SU-DHL-6 (cell line): ENCODE measurements at regions not wholly inside any gene's neighbourhood (a gene's known extent, or its start where the extent isn't known, plus 50 kb on each side); places are given as distances from the start of the nearest gene placed in this dataset.

Experiments used
- H2AFZ ChIP-seq: fragments of 200-600 bp; sonication (generic); 2 replicates; pipeline ENCODE4 v1.6.1; 2014; ENCODE audit warnings: low read depth, mild to moderate bottlenecking, moderate library complexity, mixed read lengths, antibody characterized with exemption, low read length; ENCODE audit not compliant: severe bottlenecking
- H3F3A ChIP-seq: fragments of 200-600 bp; shearing (Covaris generic); 2 replicates; pipeline ENCODE4 v1.6.0; 2016; ENCODE audit warnings: antibody characterized with exemption, mild to moderate bottlenecking; ENCODE audit not compliant: insufficient read depth
- H3K27ac ChIP-seq: fragments of 200-600 bp; sonication (generic); 2 replicates; pipeline ENCODE4 v1.5.1; 2016; ENCODE audit warnings: low read depth, mild to moderate bottlenecking, low read length, moderate library complexity, mixed read lengths
- H3K27me3 ChIP-seq: fragments of 200-600 bp; sonication (generic), shearing (Covaris generic); 2 replicates; pipeline ENCODE4 v1.6.0; 2014; ENCODE audit warnings: mild to moderate bottlenecking, low read length
- H3K36me3 ChIP-seq: fragments of 200-600 bp; sonication (generic); 2 replicates; pipeline ENCODE4 v1.6.1; 2014; ENCODE audit warnings: mild to moderate bottlenecking, low read length, mixed read lengths
- H3K4me2 ChIP-seq: fragments of 300-600, 200-600 bp; shearing (Covaris generic), sonication (generic); 2 replicates; pipeline ENCODE4 v1.6.0; 2014; ENCODE audit warnings: low read length, low read depth, mild to moderate bottlenecking; ENCODE audit not compliant: poor library complexity, severe bottlenecking
- H3K4me3 ChIP-seq: fragments of 200-600 bp; sonication (generic); 2 replicates; pipeline ENCODE4 v1.5.1; 2014; ENCODE audit warnings: antibody characterized with exemption, low read length, mild to moderate bottlenecking, mixed read lengths; ENCODE audit not compliant: insufficient read depth, poor library complexity, severe bottlenecking
- H3K79me2 ChIP-seq: fragments of 200-600 bp; sonication (generic); 2 replicates; pipeline ENCODE4 v1.6.1; 2014; ENCODE audit warnings: mild to moderate bottlenecking, low read length, moderate library complexity; ENCODE audit not compliant: insufficient read depth
- H3K9ac ChIP-seq: fragments of 200-600 bp; sonication (generic); 2 replicates; pipeline ENCODE4 v1.7.0; 2014; ENCODE audit warnings: mild to moderate bottlenecking, low read length
- H3K9me2 ChIP-seq: fragments of 200-600 bp; sonication (generic); replicated peaks from 2 replicates; pipeline ENCODE4 v1.6.1; 2014; ENCODE audit warnings: low read length; ENCODE audit not compliant: insufficient read depth
- H3K9me3 ChIP-seq: fragments of 200-600 bp; sonication (generic); 2 replicates; pipeline ENCODE4 v1.6.1; 2014; ENCODE audit warnings: low read length, mixed read lengths; ENCODE audit not compliant: insufficient read depth
- H4K20me1 ChIP-seq: fragments of 200-600 bp; sonication (generic); 2 replicates; pipeline ENCODE4 v1.6.1; 2014; ENCODE audit warnings: low read depth, mild to moderate bottlenecking, antibody characterized with exemption, low read length, moderate library complexity, mixed read lengths
- EZH2phosphoT487 ChIP-seq: fragments of 200-600 bp; sonication (generic), shearing (Covaris generic); conservative IDR thresholded peaks from 2 replicates; pipeline ENCODE4 v1.6.1; 2018; ENCODE audit warnings: mild to moderate bottlenecking, antibody characterized with exemption, low read length, moderate library complexity, mixed read lengths
- TF ChIP-seq, protein P1 (sequence below): fragments of 200-600 bp; sonication (generic); IDR thresholded peaks from one replicate; pipeline ENCODE4 v1.5.1; 2017; ENCODE audit warnings: antibody characterized with exemption, mild to moderate bottlenecking, low read length, moderate library complexity; ENCODE audit not compliant: insufficient read depth, poor library complexity, severe bottlenecking

DNA sequence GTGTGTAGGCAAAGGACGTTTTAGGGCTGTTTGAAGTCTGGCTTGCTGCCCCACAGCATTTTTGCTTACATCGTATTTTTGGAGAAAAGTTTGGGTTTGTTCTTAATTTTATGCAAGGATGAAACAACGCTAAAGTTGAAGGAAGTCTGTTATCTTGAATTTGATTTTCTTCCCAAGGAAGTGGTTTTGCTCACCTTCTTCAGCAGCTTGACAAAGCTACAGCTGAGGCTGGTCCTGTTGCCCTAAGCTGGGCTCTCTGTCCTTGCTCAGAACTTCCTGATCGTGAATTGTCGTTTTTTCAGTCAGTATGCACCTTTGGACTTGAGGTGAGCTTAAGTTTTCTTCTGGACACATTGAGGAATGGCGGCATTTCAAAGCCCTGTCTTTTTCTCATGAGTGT lies 62.1 kb upstream of the GSX1 start:
- H3K4me3 ChIP-seq, result no peak overlapping the region
- no peak overlapping the region for H3K4me2 ChIP-seq
- H3K79me2 ChIP-seq, result no peaks in the 10 kb centered on the region
- no peaks in the 10 kb centered on the region for H3F3A ChIP-seq
- no peak overlapping the region for H3K9ac ChIP-seq
- no peaks in the 10 kb centered on the region for H3K27me3 ChIP-seq
- H3K36me3 ChIP-seq, result no peaks in the 10 kb centered on the region
- no peak overlapping the region for H3K27ac ChIP-seq
- no peaks in the 10 kb centered on the region for H4K20me1 ChIP-seq
- TF ChIP-seq EZH2phosphoT487, result no peak
- TF ChIP-seq, protein P1, sequence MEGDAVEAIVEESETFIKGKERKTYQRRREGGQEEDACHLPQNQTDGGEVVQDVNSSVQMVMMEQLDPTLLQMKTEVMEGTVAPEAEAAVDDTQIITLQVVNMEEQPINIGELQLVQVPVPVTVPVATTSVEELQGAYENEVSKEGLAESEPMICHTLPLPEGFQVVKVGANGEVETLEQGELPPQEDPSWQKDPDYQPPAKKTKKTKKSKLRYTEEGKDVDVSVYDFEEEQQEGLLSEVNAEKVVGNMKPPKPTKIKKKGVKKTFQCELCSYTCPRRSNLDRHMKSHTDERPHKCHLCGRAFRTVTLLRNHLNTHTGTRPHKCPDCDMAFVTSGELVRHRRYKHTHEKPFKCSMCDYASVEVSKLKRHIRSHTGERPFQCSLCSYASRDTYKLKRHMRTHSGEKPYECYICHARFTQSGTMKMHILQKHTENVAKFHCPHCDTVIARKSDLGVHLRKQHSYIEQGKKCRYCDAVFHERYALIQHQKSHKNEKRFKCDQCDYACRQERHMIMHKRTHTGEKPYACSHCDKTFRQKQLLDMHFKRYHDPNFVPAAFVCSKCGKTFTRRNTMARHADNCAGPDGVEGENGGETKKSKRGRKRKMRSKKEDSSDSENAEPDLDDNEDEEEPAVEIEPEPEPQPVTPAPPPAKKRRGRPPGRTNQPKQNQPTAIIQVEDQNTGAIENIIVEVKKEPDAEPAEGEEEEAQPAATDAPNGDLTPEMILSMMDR, result no peak
- H3K9me3 ChIP-seq, result no peaks in the 10 kb centered on the region
- no peak overlapping the region for H2AFZ ChIP-seq
- no peaks in the 10 kb centered on the region for H3K9me2 ChIP-seq
